ENCODE measurements at regions not wholly inside any gene's neighbourhood (a gene's known extent, or its start where the extent isn't known, plus 50 kb on each side); places are given as distances from the start of the nearest gene placed in this dataset.

DNA sequence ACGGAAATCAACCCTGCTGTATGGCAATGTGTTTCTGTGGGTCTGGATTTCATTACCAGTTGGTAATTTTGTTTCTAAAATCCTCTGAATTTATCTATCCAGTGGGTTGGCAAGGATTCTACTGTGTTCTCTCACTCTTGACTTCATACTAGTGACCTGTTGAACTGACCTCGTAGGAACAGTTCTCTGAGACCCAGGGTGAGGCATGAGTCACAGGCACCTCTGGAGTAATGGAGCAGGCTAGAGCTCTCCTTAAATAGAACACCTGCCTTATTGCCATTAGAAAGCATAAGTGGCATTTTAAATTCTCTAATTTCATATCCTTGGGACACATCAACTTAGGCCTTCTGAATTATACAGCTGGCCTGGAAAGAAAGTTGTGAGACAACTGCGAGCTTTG, 258.3 kb upstream of the NAV3 start:
- TF ChIP-seq ZNF449 (CRISPR knock-in tag; IDR thresholded peaks at IDR 0.05) (no peak), NR2C2 (CRISPR knock-in tag; IDR thresholded peaks at IDR 0.05) (no peak), NR2C2 (tag; IDR thresholded peaks at IDR 0.05) (no peak), ARID4B (CRISPR knock-in tag; IDR thresholded peaks at IDR 0.05) (no peak), ESRRA (IDR thresholded peaks at IDR 0.05; ENCODE audit: borderline replicate concordance, low read depth) (no peak), SMC3 (conservative IDR thresholded peaks at IDR 0.05; ENCODE audit: insufficient read depth, low read depth, low read length) (no peak)
